ENCODE measurements at regions not wholly inside any gene's neighbourhood (a gene's known extent, or its start where the extent isn't known, plus 50 kb on each side); places are given as distances from the start of the nearest gene placed in this dataset.

- DNase-seq = no peak
These were observed 509.9 kb downstream of the SHQ1 start for GRCh38 chr3:72338082-72338941.

DNA sequence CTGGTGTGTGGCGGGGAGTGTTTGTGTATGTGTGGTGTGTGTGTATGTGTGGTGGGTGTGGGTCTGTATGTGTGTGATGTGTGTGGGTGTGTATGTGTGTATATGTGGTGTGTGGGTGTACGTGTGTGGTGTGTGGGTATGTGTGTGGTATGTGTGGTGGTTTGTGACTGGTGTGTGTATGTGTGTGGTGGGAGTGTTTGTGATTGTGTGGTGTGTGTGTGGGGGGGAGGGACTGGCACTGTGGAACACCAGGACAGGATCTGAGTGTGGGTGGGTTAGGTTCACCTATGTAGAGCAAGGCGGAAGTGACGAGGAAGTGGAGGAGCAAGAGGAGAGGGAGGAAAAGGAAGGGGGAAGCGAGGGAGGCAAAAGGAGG lies 510.8 kb downstream of the SHQ1 start:
- DNase-seq = no peak

DNA sequence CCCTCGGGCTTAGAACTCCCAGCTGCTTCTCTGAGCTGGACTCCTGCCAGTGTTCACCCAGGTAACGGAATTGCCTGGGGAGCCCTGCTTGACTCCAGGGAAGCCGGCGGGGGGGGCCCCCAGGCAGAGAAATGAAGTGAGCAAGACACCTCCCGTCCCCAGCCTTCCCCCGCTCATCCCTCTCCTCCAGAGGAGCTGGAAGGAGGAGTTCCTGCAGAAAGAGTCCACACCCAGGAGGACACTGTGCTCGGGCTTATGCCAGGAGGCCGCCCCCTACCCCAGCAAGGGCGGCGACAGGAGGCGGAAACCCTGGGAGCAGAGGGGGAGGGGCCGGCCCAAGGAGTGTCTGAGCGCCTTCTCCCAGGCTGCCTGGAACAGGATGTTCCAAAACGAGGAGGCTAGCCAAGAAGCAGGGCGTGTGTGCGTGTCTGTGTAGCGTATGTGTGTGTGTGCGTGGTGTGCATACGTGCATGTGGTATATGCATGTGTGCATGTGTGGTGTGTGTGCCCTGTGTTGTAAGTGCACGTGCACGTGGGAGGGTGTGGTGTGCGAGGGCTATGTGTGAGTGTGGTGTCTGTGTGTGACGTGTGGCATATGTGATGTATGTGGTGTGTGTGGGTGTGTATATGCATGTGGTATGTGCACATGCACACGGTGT lies 511.3 kb downstream of the SHQ1 start:
- peak; percentile 84 for DNase-seq

DNA sequence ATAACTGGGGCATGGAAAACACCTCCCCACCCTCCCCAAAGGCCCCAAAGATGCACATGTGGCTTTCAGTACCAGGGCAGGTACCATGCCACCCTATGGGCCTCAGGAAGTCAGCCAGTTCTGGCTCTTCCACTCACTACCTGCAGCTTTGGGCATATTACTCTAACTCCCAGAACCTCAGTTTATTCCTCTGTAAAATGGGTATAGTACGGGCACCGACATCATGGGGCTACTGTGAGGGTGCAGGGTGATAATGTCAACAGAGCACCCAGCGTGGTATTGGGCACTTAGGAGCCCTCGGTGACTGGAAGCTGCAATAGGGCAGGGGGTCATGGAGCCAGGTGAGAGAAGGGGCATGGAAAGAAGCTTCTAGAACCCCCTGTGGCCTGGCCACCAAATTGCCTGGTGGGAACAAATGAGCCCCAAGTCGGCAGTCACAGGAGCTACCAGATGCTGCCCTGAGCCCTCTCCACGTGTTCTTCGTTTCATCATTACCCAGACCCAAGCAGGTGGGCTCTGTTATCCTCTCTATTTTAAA lies 512.1 kb downstream of the SHQ1 start:
- DNase-seq = no peak

DNA sequence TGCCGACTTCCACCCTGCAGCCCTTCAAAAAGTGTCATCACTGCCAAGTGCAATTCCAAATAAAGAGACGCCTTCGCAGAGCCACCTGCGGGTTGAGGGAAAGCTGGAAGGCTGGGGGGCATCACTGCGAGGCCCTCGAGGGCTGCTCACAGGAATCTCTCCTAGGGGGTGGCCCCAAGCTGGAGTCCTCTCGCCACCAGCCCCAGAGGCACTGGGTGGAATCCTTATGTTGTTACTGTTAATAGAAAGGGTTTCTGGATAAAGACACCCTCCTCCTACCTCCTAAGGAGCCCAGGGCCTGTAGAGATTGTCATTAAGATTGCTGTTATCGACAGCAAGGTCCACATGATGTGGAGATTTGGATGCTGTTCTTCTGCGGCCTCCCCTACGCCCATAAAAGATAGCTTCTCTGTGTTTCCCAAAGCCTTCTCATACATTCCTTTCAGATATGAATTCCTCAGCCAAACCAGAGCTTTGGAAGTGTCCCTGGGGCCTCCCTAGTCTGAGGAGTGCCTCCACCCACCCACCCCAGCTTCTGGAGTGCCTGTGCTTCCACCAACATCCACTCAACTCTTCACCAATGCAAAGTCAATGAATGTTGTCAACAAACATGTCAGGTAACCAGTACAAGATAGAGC lies 512.7 kb downstream of the SHQ1 start:
- peak; percentile 20 for DNase-seq

DNA sequence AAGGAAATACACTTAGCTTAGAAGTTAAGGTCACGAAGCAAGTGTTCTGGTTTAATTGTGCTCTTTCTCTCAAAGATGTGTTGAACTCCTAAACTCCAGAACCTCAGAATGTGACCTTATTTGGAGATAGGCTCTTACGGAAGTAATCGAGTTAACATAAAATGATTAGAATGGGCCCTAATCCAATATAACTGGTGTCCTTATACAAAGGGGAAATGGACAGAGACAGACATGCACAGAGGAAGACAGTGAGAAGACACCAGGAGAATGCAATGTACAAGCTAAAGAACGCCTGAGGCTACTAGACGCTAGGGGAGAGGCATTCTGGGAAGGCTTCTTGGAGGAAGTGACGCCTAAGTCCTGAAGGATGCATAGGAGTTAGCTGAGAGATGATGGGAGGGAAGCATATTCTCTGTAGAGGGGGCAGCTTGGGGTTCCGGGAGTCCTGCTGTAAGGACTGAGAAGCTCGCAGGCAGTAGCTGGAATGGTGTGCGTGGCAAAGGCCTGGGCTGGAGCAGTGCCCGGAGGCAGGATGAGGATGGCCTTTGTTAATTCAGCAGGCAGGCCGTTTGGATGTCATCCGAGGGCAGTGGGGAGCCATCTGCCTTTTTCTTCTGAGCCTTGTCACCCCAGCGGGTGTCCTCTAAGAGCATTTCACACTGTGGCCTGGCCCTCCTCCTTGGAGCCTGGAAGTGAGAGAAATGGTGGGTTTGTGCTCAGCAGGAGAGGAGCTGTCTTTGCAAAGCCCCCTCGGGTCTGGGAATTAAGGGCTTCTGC lies 513.4 kb downstream of the SHQ1 start:
- peak; percentile 81 for DNase-seq

DNA sequence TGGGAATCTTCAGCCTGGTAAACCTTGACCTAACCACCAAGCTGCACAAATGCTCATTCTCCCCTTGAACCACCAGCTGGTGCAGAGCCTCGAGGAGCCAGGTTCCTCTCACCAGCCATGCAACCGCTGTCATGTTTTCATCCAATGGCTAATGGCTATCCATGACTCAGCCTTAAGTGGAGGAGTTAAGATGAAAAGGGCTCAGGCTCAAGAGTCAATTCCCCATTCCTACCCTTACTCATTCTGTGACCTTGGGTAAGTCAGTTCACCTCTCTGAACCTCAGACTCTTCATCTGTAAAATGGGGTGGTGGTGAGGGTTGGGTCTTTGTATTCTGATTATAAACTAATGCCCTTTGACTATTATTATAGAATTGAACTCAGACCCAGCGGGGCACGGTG lies 515.6 kb downstream of the SHQ1 start:
- no peak for DNase-seq

DNA sequence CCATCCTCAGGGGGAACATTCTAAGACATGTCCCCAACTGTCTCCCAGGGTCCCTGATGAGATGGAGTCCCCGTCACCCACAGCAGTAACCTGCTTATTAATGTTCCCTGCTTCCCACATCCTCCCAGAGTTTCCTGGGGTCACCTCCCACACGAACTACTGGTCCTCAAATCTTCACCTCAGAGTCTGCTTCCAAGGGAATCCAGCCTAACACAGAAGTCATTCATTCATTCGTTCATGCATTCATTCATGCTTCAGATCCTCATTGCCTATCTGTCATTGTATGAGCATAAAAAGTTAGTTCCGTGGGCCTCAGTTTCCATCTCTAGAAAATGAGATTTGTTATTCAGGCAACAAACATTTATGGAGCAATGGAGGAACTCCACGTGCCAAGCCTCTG lies 516.2 kb downstream of the SHQ1 start:
- DNase-seq = no peak

DNA sequence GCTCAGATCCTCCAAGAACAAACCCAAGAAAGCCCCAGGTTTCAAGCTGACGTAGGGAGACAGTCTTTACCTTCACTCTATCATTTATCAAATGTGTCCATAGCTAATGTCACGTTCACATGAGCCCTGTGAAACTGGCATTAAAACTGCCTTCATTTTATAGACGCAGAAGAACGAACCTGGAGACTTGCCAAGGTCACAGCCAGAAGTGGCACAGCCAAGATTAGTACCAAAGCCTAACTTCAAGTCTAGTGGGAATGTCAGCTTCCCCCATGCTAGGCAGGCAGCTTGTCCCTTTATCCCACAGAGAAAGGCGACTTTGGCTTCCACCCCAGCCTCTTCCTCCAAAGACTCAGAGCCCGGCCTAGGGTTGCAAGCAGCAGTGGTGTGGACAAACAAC lies 517.2 kb downstream of the SHQ1 start:
- peak; percentile 11 for DNase-seq

- DNase-seq = peak; percentile 77
These were observed 518.9 kb downstream of the SHQ1 start for GRCh38 chr3:72329354-72329753.

- no peak for DNase-seq
These were observed 519.4 kb downstream of the SHQ1 start for GRCh38 chr3:72328755-72329277.

DNA sequence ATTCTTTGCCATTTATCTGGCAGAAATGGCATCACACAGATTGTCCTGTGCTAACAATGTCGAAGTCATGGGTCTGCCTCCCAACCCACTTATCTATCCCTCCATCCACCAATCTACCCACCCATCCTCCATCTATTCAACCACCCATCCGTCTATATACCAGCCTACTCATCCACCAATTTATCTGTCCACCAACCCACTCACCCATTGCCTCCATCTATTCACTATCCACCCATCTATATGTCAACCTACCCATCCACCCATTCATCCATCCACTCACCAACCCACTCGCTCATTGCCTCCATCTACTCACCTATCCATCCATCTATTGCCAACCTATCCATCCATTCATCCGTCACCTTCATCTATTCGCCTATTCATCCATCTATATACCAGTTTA lies 521.2 kb downstream of the SHQ1 start:
- no peak for DNase-seq

DNA sequence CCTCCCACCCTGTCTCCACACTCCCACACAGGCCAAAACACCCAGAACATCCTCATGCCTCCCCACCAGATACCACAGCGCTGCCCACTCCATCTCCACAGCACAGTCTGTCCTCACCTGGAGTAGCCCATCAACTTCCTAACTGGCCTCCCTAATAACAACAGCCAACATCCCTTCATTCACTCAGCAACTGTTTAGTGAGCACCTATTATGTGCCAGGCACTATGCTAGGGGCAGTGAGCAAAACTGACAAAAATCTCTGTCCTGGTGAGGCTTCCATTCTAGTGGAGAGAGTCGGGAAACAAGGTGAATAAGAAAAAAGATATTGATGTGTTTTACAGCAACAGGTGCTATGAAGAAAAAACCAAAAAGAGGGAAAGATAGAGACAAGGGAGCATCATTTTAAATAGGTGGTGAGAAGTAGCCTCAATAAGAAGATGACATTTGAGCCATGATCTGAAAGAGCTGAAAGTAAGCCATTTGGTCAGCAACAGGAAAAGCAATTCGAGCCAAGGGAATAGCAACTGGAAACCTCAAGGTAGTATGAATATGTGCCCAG lies 523.9 kb downstream of the SHQ1 start:
- DNase-seq = no peak

DNA sequence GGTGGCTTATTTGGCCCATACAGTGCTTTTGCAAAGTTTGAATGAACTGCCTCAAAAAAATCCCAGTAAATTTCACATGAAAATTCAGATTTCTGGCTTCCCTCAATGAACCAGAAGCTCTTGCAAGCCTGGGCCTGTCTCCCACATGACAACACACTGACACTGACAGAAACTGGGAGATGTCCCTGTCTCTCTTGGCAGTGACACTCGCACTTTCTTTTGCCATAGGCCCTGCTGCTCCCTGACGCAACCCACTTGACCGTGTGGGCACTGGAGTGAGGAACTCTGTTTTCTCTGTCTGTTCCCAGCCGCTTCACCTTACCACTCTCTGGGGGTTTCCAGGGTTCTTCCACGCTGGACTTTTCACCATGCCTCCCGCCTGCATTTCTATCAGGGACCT lies 524.5 kb downstream of the SHQ1 start:
- no peak for DNase-seq

DNA sequence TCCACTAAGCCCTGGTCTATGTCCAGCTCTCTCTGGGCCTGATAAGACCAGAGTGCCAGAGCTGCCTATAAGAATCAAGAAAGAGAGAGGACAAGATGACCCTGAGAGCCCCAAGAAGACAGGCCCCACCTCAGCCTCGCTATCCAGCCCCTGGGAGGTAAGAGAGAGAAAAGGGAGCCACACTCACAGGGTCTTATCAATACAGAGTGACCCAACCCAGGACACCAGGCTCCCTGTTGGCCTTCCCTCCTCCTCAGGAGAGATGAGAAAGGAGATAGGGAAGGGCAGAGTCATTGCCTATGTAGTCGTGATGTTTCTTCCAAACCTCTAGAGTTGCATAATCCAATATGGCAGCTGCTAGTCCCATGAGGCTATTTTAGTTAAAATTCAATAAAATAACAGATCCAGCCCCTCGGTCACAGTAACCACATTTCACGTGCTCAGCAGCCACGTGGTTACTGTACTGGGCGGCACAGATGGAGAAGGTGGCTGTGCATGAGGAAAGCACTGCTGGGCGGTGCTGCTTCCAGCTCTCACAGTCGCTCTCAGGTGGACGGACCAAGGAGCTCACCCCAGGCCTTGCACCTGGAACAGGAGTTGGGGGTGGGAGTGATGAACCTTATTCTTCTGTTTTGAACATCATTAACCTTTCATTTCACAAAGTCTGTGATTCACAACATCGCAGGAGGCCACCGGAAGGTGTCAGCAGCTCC lies 525.8 kb downstream of the SHQ1 start:
- DNase-seq = no peak

GRCh38 chr3:72320955-72321303 lies 527.3 kb downstream of the SHQ1 start:
- no peak for DNase-seq

DNA sequence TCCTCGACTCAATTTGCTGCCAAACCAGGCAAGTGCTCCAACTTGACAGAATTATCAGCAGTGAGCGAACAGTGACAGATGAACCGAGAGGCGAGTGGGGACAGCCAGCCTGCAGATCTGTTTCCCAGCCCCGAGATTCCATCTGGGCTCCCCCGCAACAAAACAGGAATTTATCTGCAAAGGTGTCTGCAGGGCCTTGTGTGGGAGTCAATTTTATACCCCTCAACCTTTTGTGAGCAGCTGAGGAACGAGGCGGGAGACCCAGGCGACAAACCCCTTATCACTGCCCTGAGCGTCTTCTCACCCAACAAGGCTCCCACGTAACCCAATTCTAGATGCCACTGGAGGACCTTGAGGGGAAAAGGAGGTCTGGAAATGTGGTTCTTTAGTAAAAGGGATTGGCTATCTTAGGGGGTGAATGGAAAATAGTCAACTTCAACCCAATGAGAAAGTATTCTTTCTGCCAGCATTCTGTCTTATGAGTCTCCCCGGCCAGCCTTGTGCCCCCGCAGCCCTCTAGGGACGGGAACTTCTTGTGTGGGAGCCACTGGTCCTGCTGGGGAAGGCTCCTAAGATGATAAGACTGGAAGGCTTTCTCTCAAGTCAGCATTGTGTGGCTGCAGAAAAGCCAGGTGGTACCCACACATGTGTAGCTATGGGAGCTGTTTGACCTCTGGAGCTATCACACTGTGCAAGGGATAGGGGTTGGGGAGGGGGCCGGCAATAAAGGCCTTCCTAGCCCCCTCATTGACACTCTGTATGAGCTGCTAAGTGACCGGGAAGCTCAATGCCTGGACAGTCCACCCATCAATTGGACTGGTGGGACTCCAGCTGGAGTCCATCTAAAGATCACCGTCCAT lies 527.9 kb downstream of the SHQ1 start:
- no peak for DNase-seq

DNA sequence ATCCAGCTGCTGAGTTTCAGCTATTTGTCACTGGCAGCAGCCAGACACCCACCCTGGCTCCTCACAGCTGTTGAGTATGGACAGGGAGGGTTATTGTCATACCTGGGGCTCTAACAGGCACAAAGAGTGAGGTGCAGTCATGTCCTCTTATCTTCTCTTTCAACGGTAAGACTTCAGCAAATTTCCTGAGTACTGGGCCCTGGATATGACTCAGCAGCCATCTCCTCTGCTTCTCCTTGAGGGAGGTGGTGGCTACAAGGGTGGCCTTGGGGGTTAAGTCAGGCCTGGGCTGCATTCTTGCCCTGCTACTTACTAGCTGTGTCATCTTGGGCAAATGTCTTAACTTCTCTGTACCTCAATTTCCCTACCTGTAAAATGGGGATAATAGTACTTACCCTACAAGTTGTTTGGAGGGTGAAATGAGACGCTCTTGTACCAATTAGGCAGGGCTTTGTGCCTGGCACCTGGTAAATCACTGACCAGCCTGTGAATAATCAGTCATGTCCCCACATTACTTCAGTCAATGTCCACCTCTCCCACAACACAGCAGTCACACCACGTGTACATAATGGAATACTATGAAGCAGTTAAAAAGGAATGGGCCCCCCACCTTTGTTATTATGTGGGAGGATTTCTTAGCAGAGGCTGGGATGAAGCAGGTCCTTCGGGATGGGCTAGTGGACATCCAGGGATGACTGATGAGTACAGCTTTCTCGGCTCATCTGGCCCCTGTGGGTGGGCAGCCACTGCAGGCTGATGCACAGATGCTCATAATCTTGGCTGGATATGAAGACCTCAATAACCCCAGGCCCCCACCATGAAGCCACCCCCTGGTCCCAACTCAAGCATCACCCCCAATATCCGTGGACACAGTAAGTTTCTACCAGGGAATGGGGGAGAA lies 528.8 kb downstream of the SHQ1 start:
- DNase-seq = no peak

- no peak for DNase-seq
These were observed 529.6 kb downstream of the SHQ1 start for GRCh38 chr3:72318504-72319193.
